CD4-positive, alpha-beta T cell (primary cell): ENCODE measurements at regions not wholly inside any gene's neighbourhood (a gene's known extent, or its start where the extent isn't known, plus 50 kb on each side); places are given as distances from the start of the nearest gene placed in this dataset.
"Not testable (repeated sequence)": the region's sequence is repeated elsewhere in the genome, so short reads cannot be mapped to it uniquely, and the experiment has no call there.

Experiments used
- ATAC-seq: fragments of 200-7000 bp; cut with Tn5 transposase; one replicate; pipeline ENCODE4 v1.10.0; 2022; ENCODE audit warnings: mild to moderate bottlenecking; ENCODE audit not compliant: poor library complexity
- CTCF ChIA-PET: fragments of 350-600 bp; sonication (Branson Sonifier 250); formaldehyde crosslinking; loops from one replicate; lab custom pipeline; 2021; ENCODE audit warnings: antibody characterized with exemption, inconsistent platforms; lab: Charles Lee
- POLR2A ChIA-PET: fragments of 350-600 bp; sonication (Branson Sonifier 250); formaldehyde crosslinking; loops from one replicate; lab custom pipeline; 2021; ENCODE audit warnings: antibody characterized with exemption, inconsistent platforms; lab: Charles Lee
- DNase-seq, 14 experiments: peaks; one replicate each; pipeline ENCODE4 v3.0.0-alpha.2; 2013 to 2020; ENCODE audit warnings: mixed read lengths in 2 of 14
- H3K27ac ChIP-seq, 2 donors: one replicate each; pipeline versions ENCODE4 v1.5.1 to v1.7.0; 2013; ENCODE audit warnings: low read length in 2 of 2, low read depth in 1 of 2, mild to moderate bottlenecking in 1 of 2
- H3K27me3 ChIP-seq, 2 experiments: 1 replicate in 1 of 2; 2 replicates in 1 of 2; pipeline versions ENCODE4 v1.6.1 to v1.7.0; 2013; ENCODE audit warnings: low read length in 2 of 2, control low read depth in 1 of 2, mild to moderate bottlenecking in 1 of 2, moderate library complexity in 1 of 2; ENCODE audit not compliant: insufficient read depth in 2 of 2, control insufficient read depth in 1 of 2
- H3K36me3 ChIP-seq: one replicate; pipeline ENCODE4 v1.6.1; 2013; ENCODE audit warnings: low read length, control low read depth; ENCODE audit not compliant: insufficient read depth
- H3K4me1 ChIP-seq: one replicate; pipeline ENCODE4 v1.6.1; 2013; ENCODE audit warnings: low read length, control low read depth; ENCODE audit not compliant: insufficient read depth
- H3K4me3 ChIP-seq: one replicate; pipeline ENCODE4 v1.5.1; 2013; ENCODE audit warnings: mild to moderate bottlenecking, low read length, moderate library complexity
- H3K9me3 ChIP-seq, 2 experiments: 1 replicate in 1 of 2; 2 replicates in 1 of 2; pipeline versions ENCODE4 v1.6.1 to v1.7.0; 2013; ENCODE audit warnings: low read length in 2 of 2, mild to moderate bottlenecking in 2 of 2, control low read depth in 1 of 2, moderate library complexity in 1 of 2; ENCODE audit not compliant: control insufficient read depth in 1 of 2, insufficient read depth in 1 of 2
- H3K27ac Mint-ChIP-seq: one replicate; pipeline ENCODE4 v1.8.0; 2020; ENCODE audit warnings: mixed read lengths
- H3K27me3 Mint-ChIP-seq: one replicate; pipeline ENCODE4 v1.8.0; 2021; ENCODE audit warnings: mixed read lengths
- H3K36me3 Mint-ChIP-seq: one replicate; pipeline ENCODE4 v1.8.0; 2021; ENCODE audit warnings: low read depth, mixed read lengths
- H3K4me1 Mint-ChIP-seq: one replicate; pipeline ENCODE4 v1.8.0; 2021; ENCODE audit warnings: low read depth, mixed read lengths
- H3K4me3 Mint-ChIP-seq: one replicate; pipeline ENCODE4 v1.8.0; 2020; ENCODE audit warnings: mild to moderate bottlenecking, mixed read lengths
- H3K9me3 Mint-ChIP-seq: one replicate; pipeline ENCODE4 v1.8.0; 2020; ENCODE audit warnings: mixed read lengths
- intact Hi-C, 2 experiments: fragments of 100-400 bp; cut with DNase I in 1 of 2; cut with micrococcal nuclease in 1 of 2; formaldehyde crosslinking; loops; one replicate each; pipeline versions ENCODE4 v1.15.1 to v1.9.0; 2023 to 2025; cut with DNase I, micrococcal nuclease
- TF ChIP-seq, protein P1 (sequence below): fragments of 200-600 bp; IDR thresholded peaks from one replicate; pipeline ENCODE4 v1.8.0; 2022; ENCODE audit warnings: antibody characterized with exemption, mild to moderate bottlenecking

DNA sequence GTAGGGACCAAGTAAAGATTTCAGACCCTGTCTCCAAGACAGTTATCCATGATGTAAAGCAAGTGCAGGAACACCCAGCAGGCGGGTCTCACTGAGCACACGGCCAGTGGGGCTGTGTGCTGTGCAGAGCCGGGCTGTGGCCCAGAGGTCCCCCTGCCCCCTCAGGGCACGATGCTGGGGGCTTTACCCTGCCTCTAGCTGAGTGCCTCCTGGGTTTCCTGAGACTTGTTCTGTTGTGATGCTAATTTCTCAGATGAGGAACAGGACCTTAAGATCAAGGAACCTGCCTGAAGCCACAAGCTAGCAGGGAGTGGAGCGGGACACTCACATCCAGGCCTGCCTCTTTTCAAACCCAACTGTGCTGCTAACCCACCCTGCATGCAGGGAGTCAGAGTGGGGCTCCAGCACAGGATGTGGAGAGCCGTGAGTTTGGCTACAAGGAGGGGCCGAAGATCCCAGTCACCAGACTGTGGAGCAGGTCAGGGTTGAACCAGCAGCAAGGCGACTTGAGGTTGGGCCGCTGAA lies 76.1 kb upstream of the LYZL2 start:
- ATAC-seq = no peak
- H3K36me3 ChIP-seq = no peaks in the 10 kb centered on the region
- Mint-ChIP-seq H3K36me3 (peaks cover 4% of the 10 kb centered on the region), H3K9me3 (no peaks in the 10 kb centered on the region), H3K4me3 (peak overlapping the region; percentile 89), H3K27ac (peak overlapping the region; percentile 99), H3K27me3 (no peaks in the 10 kb centered on the region), H3K4me1 (peaks cover 56% of the 10 kb centered on the region)
- no peaks in the 10 kb centered on the region for H3K9me3 ChIP-seq
- ChIA-PET CTCF (interaction anchor here (1.9 kb wide), 1 partner anchor 18 kb away, joined by 5 read pairs; no protein-coding TSS in a partner anchor), POLR2A (interaction anchor here (0.6 to 1.8 kb wide), 4 partner anchors 10 to 327 kb away, joined by 4 to 10 read pairs (median 4); no protein-coding TSS in a partner anchor)
- DNase-seq = peak in 4 of 14 experiments; percentile 29 to 31 (median 30)
- peaks cover 54% of the 10 kb centered on the region for H3K4me1 ChIP-seq
- H3K27ac ChIP-seq = peak overlapping the region; percentile 66 to 85
- peak overlapping the region; percentile 60 for H3K4me3 ChIP-seq
- TF ChIP-seq, protein P1, sequence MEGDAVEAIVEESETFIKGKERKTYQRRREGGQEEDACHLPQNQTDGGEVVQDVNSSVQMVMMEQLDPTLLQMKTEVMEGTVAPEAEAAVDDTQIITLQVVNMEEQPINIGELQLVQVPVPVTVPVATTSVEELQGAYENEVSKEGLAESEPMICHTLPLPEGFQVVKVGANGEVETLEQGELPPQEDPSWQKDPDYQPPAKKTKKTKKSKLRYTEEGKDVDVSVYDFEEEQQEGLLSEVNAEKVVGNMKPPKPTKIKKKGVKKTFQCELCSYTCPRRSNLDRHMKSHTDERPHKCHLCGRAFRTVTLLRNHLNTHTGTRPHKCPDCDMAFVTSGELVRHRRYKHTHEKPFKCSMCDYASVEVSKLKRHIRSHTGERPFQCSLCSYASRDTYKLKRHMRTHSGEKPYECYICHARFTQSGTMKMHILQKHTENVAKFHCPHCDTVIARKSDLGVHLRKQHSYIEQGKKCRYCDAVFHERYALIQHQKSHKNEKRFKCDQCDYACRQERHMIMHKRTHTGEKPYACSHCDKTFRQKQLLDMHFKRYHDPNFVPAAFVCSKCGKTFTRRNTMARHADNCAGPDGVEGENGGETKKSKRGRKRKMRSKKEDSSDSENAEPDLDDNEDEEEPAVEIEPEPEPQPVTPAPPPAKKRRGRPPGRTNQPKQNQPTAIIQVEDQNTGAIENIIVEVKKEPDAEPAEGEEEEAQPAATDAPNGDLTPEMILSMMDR = no peak
- no peaks in the 10 kb centered on the region for H3K27me3 ChIP-seq
- intact Hi-C loops = loop anchor here (5.0 to 10.0 kb wide), 5 partner anchors 329 to 1352 kb away; partner anchors contain the start of genes KIF5B (in 1 of the 2), ZEB1 (in 1 of the 2) and ZNF438 (in 1 of the 2)

DNA sequence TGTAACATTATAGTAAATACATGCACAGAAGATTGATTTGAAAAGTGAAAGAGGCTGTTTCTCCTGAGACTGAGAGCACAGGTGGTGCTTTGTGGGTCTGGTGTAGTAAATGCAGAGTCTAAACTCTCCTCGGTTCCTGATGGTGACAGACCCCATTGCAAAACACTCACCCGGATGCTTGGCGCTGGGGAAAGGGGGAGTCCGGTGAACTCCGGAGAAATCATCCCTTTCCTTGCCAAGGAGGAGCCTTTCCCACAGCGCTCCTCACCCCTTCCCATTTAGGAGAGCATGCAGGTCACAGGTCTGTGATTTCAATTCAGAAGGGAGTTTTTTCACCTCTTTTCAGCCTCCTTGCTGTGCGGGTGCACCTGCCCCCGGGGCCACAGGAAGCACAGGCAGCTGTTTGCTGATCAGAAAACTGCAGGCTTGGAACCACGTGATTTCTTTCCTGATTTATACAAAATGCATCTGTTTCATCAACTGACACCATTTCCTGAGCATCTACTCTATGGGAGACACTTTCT lies 75.6 kb upstream of the LYZL2 start:
- POLR2A ChIA-PET = interaction anchor here (0.6 to 1.8 kb wide), 8 partner anchors 9 to 1754 kb away, joined by 3 to 10 read pairs (median 4); no protein-coding TSS in a partner anchor
- H3K27ac ChIP-seq = peak overlapping the region; percentile 66 to 85
- H3K27me3 Mint-ChIP-seq = no peaks in the 10 kb centered on the region
- H3K27ac Mint-ChIP-seq = peak overlapping the region; percentile 99
- H3K4me3 ChIP-seq = peak overlapping the region; percentile 60
- no peaks in the 10 kb centered on the region for H3K27me3 ChIP-seq
- peaks cover 59% of the 10 kb centered on the region for H3K4me1 ChIP-seq
- H3K4me1 Mint-ChIP-seq = peaks cover 61% of the 10 kb centered on the region
- intact Hi-C loops = loop anchor here (5.0 to 10.0 kb wide), 5 partner anchors 330 to 1352 kb away; partner anchors contain the start of genes KIF5B (in 1 of the 2), ZEB1 (in 1 of the 2) and ZNF438 (in 1 of the 2)
- H3K36me3 ChIP-seq = no peaks in the 10 kb centered on the region
- TF ChIP-seq, protein P1 = no peak
- peak overlapping the region; percentile 89 for H3K4me3 Mint-ChIP-seq
- no peaks in the 10 kb centered on the region for H3K9me3 ChIP-seq
- peak in 10 of 14 experiments; percentile 18 to 78 (median 48) for DNase-seq
- peak; percentile 31 for ATAC-seq
- peaks cover 4% of the 10 kb centered on the region for H3K36me3 Mint-ChIP-seq
- CTCF ChIA-PET = interaction anchor here (0.9 to 1.9 kb wide), 2 partner anchors 13 to 18 kb away, joined by 4 to 5 read pairs; no protein-coding TSS in a partner anchor
- no peaks in the 10 kb centered on the region for H3K9me3 Mint-ChIP-seq

DNA sequence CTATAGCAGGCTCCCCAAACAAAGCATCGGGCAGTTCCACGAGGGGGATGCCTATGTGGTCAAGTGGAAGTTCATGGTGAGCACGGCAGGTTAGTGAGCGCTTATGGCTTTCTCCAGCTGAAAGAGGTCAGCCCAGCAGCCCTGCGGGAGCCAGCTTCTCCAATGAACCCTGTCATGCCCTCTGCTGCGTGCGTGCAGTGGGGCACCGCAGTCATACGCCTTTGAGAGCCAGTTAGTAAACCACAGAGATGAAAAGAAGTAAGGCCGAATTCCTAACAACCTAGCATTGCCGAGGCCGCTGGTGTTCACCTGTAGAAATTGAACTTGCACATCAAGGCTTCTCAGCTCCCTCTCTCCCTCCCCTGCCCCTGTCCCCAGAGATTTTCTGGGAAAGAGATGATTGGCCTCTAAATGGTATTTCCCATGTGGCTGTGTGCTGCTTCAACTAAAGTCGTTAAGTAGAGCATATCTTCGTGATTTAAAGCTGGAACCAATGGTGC lies 75.1 kb upstream of the LYZL2 start:
- ChIA-PET CTCF (interaction anchor here (0.9 to 1.9 kb wide), 2 partner anchors 14 to 17 kb away, joined by 4 to 5 read pairs; no protein-coding TSS in a partner anchor), POLR2A (interaction anchor here (0.6 to 1.8 kb wide), 7 partner anchors 9 to 1754 kb away, joined by 3 to 10 read pairs (median 4); no protein-coding TSS in a partner anchor)
- peaks cover 66% of the 10 kb centered on the region for H3K4me1 Mint-ChIP-seq
- peak overlapping the region; percentile 89 for H3K4me3 Mint-ChIP-seq
- H3K27ac ChIP-seq = peak overlapping the region; percentile 66 to 85
- H3K4me3 ChIP-seq = peak overlapping the region; percentile 60
- not testable (repeated sequence) for H3K36me3 ChIP-seq, H3K9me3 ChIP-seq, H3K36me3 Mint-ChIP-seq, H3K27me3 ChIP-seq, H3K27me3 Mint-ChIP-seq, H3K9me3 Mint-ChIP-seq
- H3K4me1 ChIP-seq = peaks cover 64% of the 10 kb centered on the region
- peak overlapping the region; percentile 99 for H3K27ac Mint-ChIP-seq
- intact Hi-C loops = loop anchor here (5.0 to 10.0 kb wide), 7 partner anchors 172 to 1353 kb away; partner anchors contain the start of genes ZNF438 (in 2 of the 2), KIF5B (in 1 of the 2) and ZEB1 (in 1 of the 2)
- ATAC-seq (peak; percentile 27), DNase-seq (peak in 12 of 14 experiments; percentile 17 to 78 (median 36))
